HG02943 (cell line): ENCODE measurements at regions not wholly inside any gene's neighbourhood (a gene's known extent, or its start where the extent isn't known, plus 50 kb on each side); places are given as distances from the start of the nearest gene placed in this dataset.

Experiments
- ATAC-seq: cut with Tn5 transposase; IDR thresholded peaks from one replicate; pipeline ENCODE4 v1.9.1; 2021; ENCODE audit warnings: mild to moderate bottlenecking, low read depth, moderate library complexity; ENCODE audit not compliant: unreplicated experiment

- ATAC-seq: no peak
These were observed 587.9 kb downstream of the TLL1 start for GRCh38 chr4:166460769-166461550.

GRCh38 chr4:166481055-166481454 lies 608.0 kb downstream of the TLL1 start:
- no peak for ATAC-seq

DNA sequence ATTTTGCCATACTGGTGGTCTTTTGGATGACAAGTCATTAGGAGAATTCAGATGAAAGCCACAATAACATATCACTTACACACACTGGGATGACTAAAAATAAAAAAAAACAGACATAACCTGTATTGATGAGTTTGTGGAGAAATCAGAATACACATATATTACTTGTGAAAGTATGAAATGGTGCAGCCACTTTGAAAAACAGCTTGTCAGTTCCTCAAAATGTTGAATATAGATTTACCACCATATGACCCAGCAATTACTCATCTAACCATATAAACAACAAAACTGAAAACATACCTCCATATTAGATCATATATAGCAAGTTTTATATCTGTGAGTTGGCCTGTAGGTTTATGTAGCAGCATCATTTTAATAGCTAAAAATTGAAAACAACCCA lies 608.7 kb downstream of the TLL1 start:
- ATAC-seq: no peak

DNA sequence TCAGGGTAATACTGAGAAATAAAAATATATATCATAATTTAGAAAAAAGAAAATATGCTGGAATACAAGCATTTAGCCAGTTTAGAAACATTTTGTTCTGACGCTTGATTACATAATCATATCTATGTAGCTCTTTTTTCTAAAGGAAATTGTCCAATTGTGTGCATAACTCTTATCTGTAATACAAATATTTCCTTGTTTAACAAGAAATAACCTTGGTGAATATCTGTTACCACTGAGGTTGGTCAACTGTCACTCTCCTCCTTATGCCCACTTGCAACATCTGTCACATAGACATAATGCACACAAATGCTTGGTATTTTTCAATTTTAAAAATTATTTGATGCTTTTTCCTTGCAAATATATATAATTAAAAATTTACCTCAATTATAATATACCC lies 609.7 kb downstream of the TLL1 start:
- no peak for ATAC-seq

GRCh38 chr4:166491635-166492034 lies 618.6 kb downstream of the TLL1 start:
- no peak for ATAC-seq

GRCh38 chr4:166493924-166494345 lies 620.9 kb downstream of the TLL1 start:
- ATAC-seq: no peak

- ATAC-seq: no peak
These were observed 625.5 kb downstream of the TLL1 start for GRCh38 chr4:166498546-166498945.

DNA sequence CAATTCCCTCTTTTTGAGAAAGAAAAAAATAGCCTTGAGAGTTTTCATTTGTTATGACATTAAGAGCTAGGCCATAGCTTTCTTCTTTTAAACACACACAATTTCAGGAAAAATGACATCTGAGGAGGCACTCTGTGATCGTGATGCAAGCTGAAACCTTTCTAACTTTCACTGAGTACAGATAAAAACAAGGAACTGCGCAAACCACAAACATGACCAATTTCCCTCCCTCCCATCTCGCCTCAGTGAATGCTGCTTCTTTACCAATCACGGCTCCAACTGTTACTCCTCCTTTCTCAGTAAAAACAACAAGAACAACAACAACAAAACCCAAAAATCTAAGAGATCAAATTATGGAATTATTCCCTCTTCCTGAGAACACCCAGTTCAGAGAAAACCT lies 626.8 kb downstream of the TLL1 start:
- no peak for ATAC-seq

- peak; percentile 73 for ATAC-seq
These were observed 628.9 kb downstream of the TLL1 start for GRCh38 chr4:166501941-166502382.

- no peak for ATAC-seq
These were observed 629.6 kb downstream of the TLL1 start for GRCh38 chr4:166502660-166503059.

- no peak for ATAC-seq
These were observed 633.0 kb downstream of the TLL1 start for GRCh38 chr4:166506051-166506450.

DNA sequence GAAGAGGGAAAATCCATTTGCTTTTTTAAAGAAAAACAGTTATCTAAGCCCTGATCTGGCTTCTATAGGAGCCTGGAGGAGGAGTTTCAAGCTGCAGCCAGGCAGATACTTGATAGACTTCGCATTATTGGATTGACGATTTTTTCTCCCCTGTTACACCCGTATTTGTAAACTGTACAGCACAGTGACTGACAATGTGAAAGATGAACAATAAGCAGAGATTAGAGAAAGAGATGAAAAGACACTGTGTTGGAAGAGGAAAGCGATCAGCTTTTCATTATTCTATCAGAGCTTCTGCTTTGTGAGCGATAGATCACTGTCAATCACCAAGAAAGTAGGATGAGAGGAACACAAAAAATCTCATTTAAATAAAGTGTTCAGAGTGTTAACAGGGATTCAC lies 639.2 kb downstream of the TLL1 start:
- ATAC-seq: no peak

GRCh38 chr4:166518315-166518714 lies 645.3 kb downstream of the TLL1 start:
- ATAC-seq: no peak

- no peak for ATAC-seq
These were observed 645.7 kb downstream of the TLL1 start for GRCh38 chr4:166518776-166519175.

GRCh38 chr4:166519774-166520173 lies 646.7 kb downstream of the TLL1 start:
- no peak for ATAC-seq

DNA sequence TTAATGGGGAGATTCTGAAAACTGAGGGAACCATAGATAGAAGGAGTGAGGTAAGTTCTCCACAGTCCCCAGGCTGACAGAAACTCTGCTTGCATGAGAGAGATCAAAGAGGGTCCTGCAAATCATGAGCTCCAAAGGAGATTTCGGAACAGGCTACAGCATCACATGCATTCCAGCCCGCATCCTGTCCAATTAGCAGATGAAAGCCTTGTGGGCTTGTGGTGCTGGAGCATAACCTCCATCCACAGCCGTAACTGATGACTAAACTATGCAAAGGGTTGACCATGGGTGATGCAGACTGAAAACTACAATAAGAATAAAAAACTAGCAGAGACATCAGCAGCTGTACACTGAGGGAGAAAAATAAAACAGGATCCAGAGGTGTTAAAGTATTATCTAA lies 654.5 kb downstream of the TLL1 start:
- ATAC-seq: no peak

- no peak for ATAC-seq
These were observed 658.7 kb downstream of the TLL1 start for GRCh38 chr4:166531703-166532102.

- no peak for ATAC-seq
These were observed 662.8 kb downstream of the TLL1 start for GRCh38 chr4:166535865-166536264.

DNA sequence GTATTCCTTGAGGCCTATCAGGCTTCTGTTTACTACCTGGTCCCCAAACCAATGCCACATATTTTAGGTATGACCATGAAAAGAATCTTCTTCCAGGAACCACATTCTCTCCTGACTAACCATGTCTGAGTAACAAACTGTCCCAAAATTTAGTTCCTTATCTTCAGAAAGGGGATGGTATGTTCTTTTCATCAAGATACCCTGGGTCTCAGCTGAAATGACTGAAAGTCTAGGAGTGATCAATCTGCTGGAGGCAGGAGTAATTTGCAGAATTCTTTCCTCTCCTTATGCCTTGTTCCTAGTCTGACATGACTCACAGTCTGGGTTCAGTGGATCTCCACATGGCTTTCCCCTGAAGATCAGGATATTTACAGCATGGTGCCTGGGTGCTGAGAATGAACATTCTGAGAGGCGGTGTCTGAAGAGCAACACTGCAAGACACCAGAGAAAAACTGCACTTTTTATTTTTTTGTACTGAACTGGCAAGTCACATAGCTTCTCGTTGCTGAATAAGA lies 665.5 kb downstream of the TLL1 start:
- ATAC-seq: no peak

DNA sequence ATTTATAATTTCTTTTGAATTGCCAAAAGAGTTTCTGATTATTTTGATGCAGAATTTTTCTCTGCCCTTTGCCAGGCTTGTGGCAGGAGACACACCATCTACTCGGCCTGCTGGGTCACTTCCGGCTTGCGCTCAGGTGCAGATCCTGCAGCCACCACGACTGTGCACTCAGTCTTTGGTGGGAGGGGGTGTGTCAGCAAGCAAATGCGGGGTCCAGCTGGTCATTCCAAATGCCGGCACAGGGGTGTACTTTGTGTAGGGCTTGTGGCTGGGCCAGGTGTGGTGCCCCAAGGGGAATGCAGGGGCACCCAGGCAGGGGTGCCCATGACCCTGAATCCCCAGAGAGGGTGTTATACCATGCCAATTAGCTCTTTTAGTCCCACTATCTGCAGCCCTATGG lies 673.0 kb downstream of the TLL1 start:
- ATAC-seq: no peak

- no peak for ATAC-seq
These were observed 656.7 kb downstream of the SPOCK3 start for GRCh38 chr4:166577639-166578038.

GRCh38 chr4:166585491-166585890 lies 648.8 kb downstream of the SPOCK3 start:
- no peak for ATAC-seq
